ENCODE measurements at regions not wholly inside any gene's neighbourhood (a gene's known extent, or its start where the extent isn't known, plus 50 kb on each side); places are given as distances from the start of the nearest gene placed in this dataset.

- no peak for DNase-seq (ENCODE audit: low read depth in 2 of 2, low spot score in 1 of 2)
Measured at GRCh38 chr14:104271391-104271790, 133.0 kb downstream of the KIF26A start.

GRCh38 chr14:104274806-104275205, 136.4 kb downstream of the KIF26A start:
- DNase-seq (ENCODE audit: low read depth in 2 of 2, low spot score in 1 of 2), result no peak

GRCh38 chr14:104277416-104278213, 139.2 kb downstream of the KIF26A start:
- DNase-seq (ENCODE audit: low read depth in 2 of 2, low spot score in 1 of 2), result no peak

GRCh38 chr14:104278214-104278534, 139.8 kb downstream of the KIF26A start:
- DNase-seq (ENCODE audit: low read depth in 2 of 2, low spot score in 1 of 2), result no peak

- no peak for DNase-seq (ENCODE audit: low read depth in 2 of 2, low spot score in 1 of 2)
Measured at GRCh38 chr14:104280085-104280901, 141.9 kb downstream of the KIF26A start.

- DNase-seq (ENCODE audit: low read depth in 2 of 2, low spot score in 1 of 2), result no peak
Measured at GRCh38 chr14:104280902-104281767, 142.7 kb downstream of the KIF26A start.

GRCh38 chr14:104281768-104282301, 143.4 kb downstream of the KIF26A start:
- no peak for DNase-seq (ENCODE audit: low read depth in 2 of 2, low spot score in 1 of 2)

- no peak for DNase-seq (ENCODE audit: low read depth in 2 of 2, low spot score in 1 of 2)
Measured at GRCh38 chr14:104282332-104283196, 144.2 kb downstream of the KIF26A start.

GRCh38 chr14:104283197-104284106, 145.1 kb downstream of the KIF26A start:
- no peak for DNase-seq (ENCODE audit: low read depth in 2 of 2, low spot score in 1 of 2)

- no peak for DNase-seq (ENCODE audit: low read depth in 2 of 2, low spot score in 1 of 2)
Measured at GRCh38 chr14:104284107-104284592, 145.8 kb downstream of the KIF26A start.

GRCh38 chr14:104284636-104285507, 146.5 kb downstream of the KIF26A start:
- DNase-seq (ENCODE audit: low read depth in 2 of 2, low spot score in 1 of 2), result no peak

GRCh38 chr14:104285508-104285840, 147.1 kb downstream of the KIF26A start:
- DNase-seq (ENCODE audit: low read depth in 2 of 2, low spot score in 1 of 2), result no peak

- no peak for DNase-seq (ENCODE audit: low read depth in 2 of 2, low spot score in 1 of 2)
Measured at GRCh38 chr14:104286086-104286485, 147.7 kb downstream of the KIF26A start.

- DNase-seq (ENCODE audit: low read depth in 2 of 2, low spot score in 1 of 2), result no peak
Measured at GRCh38 chr14:104286496-104286895, 148.1 kb downstream of the KIF26A start.

GRCh38 chr14:104287301-104288009, 149.1 kb downstream of the KIF26A start:
- no peak for DNase-seq (ENCODE audit: low read depth in 2 of 2, low spot score in 1 of 2)

GRCh38 chr14:104288272-104288671, 149.9 kb downstream of the KIF26A start:
- no peak for DNase-seq (ENCODE audit: low read depth in 2 of 2, low spot score in 1 of 2)

- DNase-seq (ENCODE audit: low read depth in 2 of 2, low spot score in 1 of 2), result no peak
Measured at GRCh38 chr14:104289507-104289906, 151.1 kb downstream of the KIF26A start.
